T-cell (primary cell): ENCODE measurements at regions not wholly inside any gene's neighbourhood (a gene's known extent, or its start where the extent isn't known, plus 50 kb on each side); places are given as distances from the start of the nearest gene placed in this dataset.
"Not testable (repeated sequence)": the region's sequence is repeated elsewhere in the genome, so short reads cannot be mapped to it uniquely, and the experiment has no call there.

ENCODE experiments used
- ATAC-seq, 4 experiments: fragments of 200-7000 bp in 3 of 4; fragments of 150-1000 bp in 1 of 4; cut with Tn5 transposase; replicated peaks in 1 of 4; 1 replicate in 3 of 4; 2 replicates in 1 of 4; pipeline ENCODE4 v1.10.0; 2021; ENCODE audit warnings: moderate library complexity in 3 of 4, mild to moderate bottlenecking in 2 of 4, moderate number of reproducible peaks in 1 of 4
- CTCF ChIA-PET, 2 donors: fragments of 300-600 bp; sonication (Branson Sonifier 250); formaldehyde crosslinking; loops; one replicate each; lab custom pipeline; 2022; ENCODE audit warnings: antibody characterized with exemption in 2 of 2; lab: Charles Lee
- POLR2A ChIA-PET, 2 donors: fragments of 300-600 bp; sonication (Branson Sonifier 250); formaldehyde crosslinking; loops; one replicate each; lab custom pipeline; 2022; ENCODE audit warnings: antibody characterized with exemption in 2 of 2; lab: Charles Lee
- DNase-seq, 35 experiments: peaks; one replicate each; pipeline versions ENCODE4 v3.0.0 to v3.0.0-alpha.2; 2013 to 2023
- H3K27ac ChIP-seq: one replicate; pipeline ENCODE4 v1.5.1; 2013; ENCODE audit warnings: low read length
- H3K27me3 ChIP-seq, 2 experiments: replicated peaks in 1 of 2; 1 replicate in 1 of 2; 2 replicates in 1 of 2; pipeline versions ENCODE4 v1.6.1 to v1.7.0; 2013; ENCODE audit warnings: low read length in 1 of 2, mixed read lengths in 1 of 2; ENCODE audit not compliant: control insufficient read depth in 2 of 2, insufficient read depth in 2 of 2; ENCODE audit errors: extremely low read depth in 1 of 2
- H3K36me3 ChIP-seq, 2 donors: 1 replicate in 1 of 2; 2 replicates in 1 of 2; pipeline versions ENCODE4 v1.6.1 to v1.7.0; 2013; ENCODE audit warnings: low read length in 1 of 2; ENCODE audit not compliant: control insufficient read depth in 2 of 2, insufficient read depth in 1 of 2; ENCODE audit errors: extremely low read depth in 1 of 2
- H3K4me1 ChIP-seq, 2 experiments: 1 replicate in 1 of 2; 2 replicates in 1 of 2; pipeline versions ENCODE4 v1.6.1 to v1.7.0; 2013; ENCODE audit warnings: low read length in 2 of 2, mixed read lengths in 1 of 2; ENCODE audit not compliant: insufficient read depth in 2 of 2, control insufficient read depth in 1 of 2; ENCODE audit errors: extremely low read depth in 1 of 2
- H3K4me3 ChIP-seq, 2 donors: 1 replicate in 1 of 2; 2 replicates in 1 of 2; pipeline versions ENCODE4 v1.5.1 to v1.7.0; 2013; ENCODE audit warnings: mild to moderate bottlenecking in 2 of 2, low read length in 1 of 2, moderate library complexity in 1 of 2; ENCODE audit not compliant: control insufficient read depth in 1 of 2; ENCODE audit errors: extremely low read depth in 1 of 2
- H3K9me3 ChIP-seq: 2 replicates; pipeline ENCODE4 v1.7.0; 2013
- H3K27ac Mint-ChIP-seq, 2 donors: one replicate each; pipeline ENCODE4 v1.8.0; 2020 to 2021; ENCODE audit warnings: mild to moderate bottlenecking in 2 of 2, mixed read lengths in 2 of 2
- H3K27me3 Mint-ChIP-seq, 2 donors: one replicate each; pipeline ENCODE4 v1.8.0; 2021 to 2022; ENCODE audit warnings: mixed read lengths in 2 of 2
- H3K36me3 Mint-ChIP-seq: one replicate; pipeline ENCODE4 v1.8.0; 2021; ENCODE audit warnings: mixed read lengths
- H3K4me1 Mint-ChIP-seq, 3 donors: one replicate each; pipeline ENCODE4 v1.8.0; 2020 to 2022; ENCODE audit warnings: mixed read lengths in 3 of 3, mild to moderate bottlenecking in 1 of 3
- H3K4me3 Mint-ChIP-seq, 3 donors: one replicate each; pipeline ENCODE4 v1.8.0; 2020 to 2022; ENCODE audit warnings: mild to moderate bottlenecking in 3 of 3, mixed read lengths in 3 of 3, moderate library complexity in 3 of 3
- H3K9me3 Mint-ChIP-seq, 3 donors: one replicate each; pipeline ENCODE4 v1.8.0; 2020 to 2022; ENCODE audit warnings: mixed read lengths in 3 of 3
- WGBS: methylation state at CpG from one replicate; pipeline ENCODE4 v1.1.5; 2013; ENCODE audit warnings: missing lambda C conversion rate; ENCODE audit not compliant: insufficient coverage; 5-methylcytosine and 5-hydroxymethylcytosine counted together

DNA sequence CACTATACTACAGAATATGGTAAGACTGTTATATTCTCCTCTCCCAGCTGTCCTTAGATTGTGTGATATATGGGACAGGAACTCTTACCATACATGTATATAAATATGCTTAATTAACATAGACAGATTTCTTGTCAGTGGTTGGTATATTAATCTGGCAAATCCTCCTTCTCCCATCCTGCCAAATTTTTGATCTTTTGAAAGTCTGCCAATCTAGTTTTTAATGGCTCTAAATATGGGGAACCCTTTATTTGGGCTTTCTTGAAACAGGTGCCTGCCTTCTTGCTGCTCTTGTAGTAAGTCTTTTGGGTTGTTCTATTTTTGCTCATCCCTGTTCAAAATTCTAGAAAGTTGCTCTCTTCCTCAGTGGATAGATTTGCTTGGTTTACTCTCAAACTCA is 63.5 kb downstream of the SPATA31D1 start:
- no peaks in the 10 kb centered on the region for H3K4me1 Mint-ChIP-seq
- no peaks in the 10 kb centered on the region for H3K36me3 ChIP-seq
- ChIA-PET POLR2A (interaction anchor here in 1 of 2 donors (0.5 kb wide), 1 partner anchor 341 kb away, joined by 3 read pairs; no protein-coding TSS in a partner anchor), CTCF (no interaction called here)
- H3K27me3 ChIP-seq, result no peaks in the 10 kb centered on the region
- ATAC-seq (no peak), DNase-seq (no peak)
- H3K4me3 ChIP-seq, result no peak overlapping the region
- H3K27me3 Mint-ChIP-seq, result no peaks in the 10 kb centered on the region
- H3K9me3 ChIP-seq, result no peaks in the 10 kb centered on the region
- H3K4me1 ChIP-seq, result no peaks in the 10 kb centered on the region
- H3K4me3 Mint-ChIP-seq, result no peak overlapping the region
- no peak overlapping the region for H3K27ac ChIP-seq
- no peaks in the 10 kb centered on the region for H3K9me3 Mint-ChIP-seq
- H3K27ac Mint-ChIP-seq, result no peak overlapping the region
- no peaks in the 10 kb centered on the region for H3K36me3 Mint-ChIP-seq

DNA sequence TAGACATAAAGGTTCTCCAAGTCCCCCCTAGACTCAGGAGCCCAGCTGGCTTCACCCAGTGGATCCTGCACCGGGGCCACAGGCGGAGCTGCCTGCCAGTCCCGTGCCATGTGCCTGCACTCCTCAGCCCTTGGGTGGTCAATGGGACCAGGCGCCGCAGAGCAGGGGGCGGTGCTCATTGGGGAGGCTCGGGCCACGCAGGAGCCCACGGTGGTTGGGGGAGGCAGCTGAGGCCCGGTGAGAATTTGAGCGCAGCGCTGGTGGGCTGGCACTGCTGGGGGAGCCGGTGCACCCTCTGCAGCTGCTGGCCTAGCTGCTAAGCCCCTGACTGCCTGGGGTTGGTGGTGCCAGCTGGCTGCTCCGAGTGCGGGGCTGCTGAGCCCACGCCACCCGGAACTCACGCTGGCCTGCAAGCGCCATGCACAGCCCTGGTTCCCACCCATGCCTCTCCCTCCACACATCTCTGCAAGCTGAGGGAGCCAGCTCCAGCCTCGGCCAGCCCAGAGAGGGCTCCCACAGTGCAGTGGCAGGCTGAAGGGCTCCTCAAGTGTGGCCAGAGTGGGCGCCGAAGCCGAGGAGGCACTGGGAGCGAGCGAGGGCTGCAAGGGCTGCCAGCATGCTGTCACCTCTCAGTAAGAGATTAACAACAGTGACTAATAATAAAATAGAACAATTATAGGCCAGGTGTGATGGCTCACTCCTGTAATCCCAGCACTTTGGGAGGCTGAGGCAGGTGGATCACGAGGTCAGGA is 65.9 kb downstream of the SPATA31D1 start:
- WGBS, result 95% methylated on average over 17 of the region's 26 CpGs
- Mint-ChIP-seq H3K4me1 (no peaks in the 10 kb centered on the region), H3K36me3 (no peaks in the 10 kb centered on the region), H3K4me3 (no peak overlapping the region), H3K27ac (no peak overlapping the region), H3K9me3 (no peaks in the 10 kb centered on the region), H3K27me3 (no peaks in the 10 kb centered on the region)
- no peak for DNase-seq
- POLR2A ChIA-PET, result no interaction called here
- Histone ChIP-seq H3K36me3 (no peaks in the 10 kb centered on the region), H3K4me1 (no peaks in the 10 kb centered on the region), H3K4me3 (no peak overlapping the region), H3K27me3 (no peaks in the 10 kb centered on the region), H3K9me3 (no peaks in the 10 kb centered on the region), H3K27ac (no peak overlapping the region)
- no peak for ATAC-seq
- CTCF ChIA-PET, result interaction anchor here in 1 of 2 donors (0.8 kb wide), 1 partner anchor 13 kb away, joined by 3 read pairs; no protein-coding TSS in a partner anchor

DNA sequence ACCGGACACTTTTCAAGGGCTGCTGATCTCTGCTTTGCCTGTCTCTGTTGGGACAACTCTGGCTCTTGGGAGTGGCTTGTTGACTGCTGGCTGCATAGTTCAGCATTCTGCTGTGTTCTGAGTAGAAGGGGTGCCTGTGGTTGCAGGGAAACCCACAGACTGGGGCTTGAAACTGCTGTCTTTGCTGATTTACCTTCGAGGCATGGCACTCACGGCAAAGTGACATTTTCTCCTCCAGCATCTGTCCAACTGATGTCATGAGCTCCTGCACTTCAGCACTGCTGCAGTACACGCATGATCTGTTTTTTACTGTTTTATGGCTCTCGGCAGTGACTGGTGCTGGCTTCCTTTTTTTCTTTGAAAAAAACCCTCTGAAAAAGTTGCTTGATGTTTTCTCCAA is 69.2 kb downstream of the SPATA31D1 start:
- no peaks in the 10 kb centered on the region for H3K36me3 Mint-ChIP-seq
- H3K4me1 Mint-ChIP-seq, result no peaks in the 10 kb centered on the region
- no peaks in the 10 kb centered on the region for H3K36me3 ChIP-seq
- no peak overlapping the region for H3K4me3 ChIP-seq
- H3K4me1 ChIP-seq, result no peaks in the 10 kb centered on the region
- ChIA-PET POLR2A (no interaction called here), CTCF (no interaction called here)
- ATAC-seq (no peak), DNase-seq (no peak)
- H3K9me3 ChIP-seq, result no peaks in the 10 kb centered on the region
- whole genome bisulfite sequencing, result 10% methylated on average over 5 of the region's 5 CpGs
- no peaks in the 10 kb centered on the region for H3K27me3 Mint-ChIP-seq
- no peaks in the 10 kb centered on the region for H3K27me3 ChIP-seq
- H3K27ac Mint-ChIP-seq, result no peak overlapping the region
- no peaks in the 10 kb centered on the region for H3K9me3 Mint-ChIP-seq
- H3K27ac ChIP-seq, result no peak overlapping the region
- H3K4me3 Mint-ChIP-seq, result no peak overlapping the region

DNA sequence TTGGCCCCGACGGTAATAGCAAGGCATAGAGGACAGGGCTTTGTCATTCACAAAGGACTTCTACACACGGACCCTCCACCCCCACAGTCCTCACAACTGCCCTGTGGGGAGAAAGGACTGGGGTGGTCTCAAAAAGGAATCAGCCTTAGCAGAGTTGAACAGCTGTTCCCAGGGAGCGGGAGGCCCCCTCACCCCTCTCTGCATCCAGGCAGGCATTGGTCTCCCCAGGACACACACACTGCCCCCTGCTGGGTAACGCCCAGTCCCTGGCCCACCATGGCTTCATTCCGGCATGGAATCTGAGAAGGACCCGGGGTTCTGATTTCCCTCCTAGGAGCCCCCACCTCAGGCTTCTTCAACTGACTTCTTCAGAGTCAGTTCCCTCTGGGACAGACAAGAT is 73.2 kb downstream of the SPATA31D1 start:
- H3K4me3 Mint-ChIP-seq, H3K27ac Mint-ChIP-seq, H3K36me3 ChIP-seq, H3K4me1 Mint-ChIP-seq, H3K36me3 Mint-ChIP-seq, CTCF ChIA-PET, POLR2A ChIA-PET, H3K9me3 Mint-ChIP-seq, H3K27me3 ChIP-seq, H3K27ac ChIP-seq, DNase-seq, H3K9me3 ChIP-seq, H3K27me3 Mint-ChIP-seq, H3K4me3 ChIP-seq, H3K4me1 ChIP-seq, ATAC-seq: not testable (repeated sequence)
- 78% methylated on average over 4 of the region's 7 CpGs for WGBS

DNA sequence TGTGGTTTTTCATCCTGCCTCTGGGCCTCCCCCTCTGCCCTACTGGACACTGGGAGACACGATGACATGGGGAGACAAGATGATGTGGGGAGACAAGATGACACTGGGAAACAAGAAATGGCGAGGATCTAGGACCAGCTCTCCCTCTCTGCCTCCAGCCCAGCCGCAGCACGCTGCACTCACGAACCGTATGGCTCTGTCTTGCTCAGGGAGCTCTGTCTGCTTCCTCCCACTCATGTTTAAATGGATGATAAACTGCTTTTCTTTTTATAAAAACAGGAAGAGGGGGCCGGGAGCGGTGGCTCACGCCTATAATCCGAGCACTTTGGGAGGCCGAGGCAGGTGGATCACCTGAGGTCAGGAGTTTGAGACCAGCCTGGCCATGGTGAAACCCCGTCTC is 73.7 kb downstream of the SPATA31D1 start:
- no CpG with 5 or more reads among the region's 12 CpGs for WGBS
- no peak overlapping the region for H3K4me3 Mint-ChIP-seq
- DNase-seq (no peak), ATAC-seq (no peak)
- ChIA-PET POLR2A (no interaction called here), CTCF (no interaction called here)
- Histone ChIP-seq H3K36me3 (no peaks in the 10 kb centered on the region), H3K27ac (no peak overlapping the region), H3K4me3 (no peak overlapping the region), H3K4me1 (no peaks in the 10 kb centered on the region), H3K9me3 (no peaks in the 10 kb centered on the region), H3K27me3 (no peaks in the 10 kb centered on the region)
- H3K36me3 Mint-ChIP-seq, result no peaks in the 10 kb centered on the region
- H3K27ac Mint-ChIP-seq, result no peak overlapping the region
- no peaks in the 10 kb centered on the region for H3K27me3 Mint-ChIP-seq
- no peaks in the 10 kb centered on the region for H3K4me1 Mint-ChIP-seq
- H3K9me3 Mint-ChIP-seq, result no peaks in the 10 kb centered on the region

DNA sequence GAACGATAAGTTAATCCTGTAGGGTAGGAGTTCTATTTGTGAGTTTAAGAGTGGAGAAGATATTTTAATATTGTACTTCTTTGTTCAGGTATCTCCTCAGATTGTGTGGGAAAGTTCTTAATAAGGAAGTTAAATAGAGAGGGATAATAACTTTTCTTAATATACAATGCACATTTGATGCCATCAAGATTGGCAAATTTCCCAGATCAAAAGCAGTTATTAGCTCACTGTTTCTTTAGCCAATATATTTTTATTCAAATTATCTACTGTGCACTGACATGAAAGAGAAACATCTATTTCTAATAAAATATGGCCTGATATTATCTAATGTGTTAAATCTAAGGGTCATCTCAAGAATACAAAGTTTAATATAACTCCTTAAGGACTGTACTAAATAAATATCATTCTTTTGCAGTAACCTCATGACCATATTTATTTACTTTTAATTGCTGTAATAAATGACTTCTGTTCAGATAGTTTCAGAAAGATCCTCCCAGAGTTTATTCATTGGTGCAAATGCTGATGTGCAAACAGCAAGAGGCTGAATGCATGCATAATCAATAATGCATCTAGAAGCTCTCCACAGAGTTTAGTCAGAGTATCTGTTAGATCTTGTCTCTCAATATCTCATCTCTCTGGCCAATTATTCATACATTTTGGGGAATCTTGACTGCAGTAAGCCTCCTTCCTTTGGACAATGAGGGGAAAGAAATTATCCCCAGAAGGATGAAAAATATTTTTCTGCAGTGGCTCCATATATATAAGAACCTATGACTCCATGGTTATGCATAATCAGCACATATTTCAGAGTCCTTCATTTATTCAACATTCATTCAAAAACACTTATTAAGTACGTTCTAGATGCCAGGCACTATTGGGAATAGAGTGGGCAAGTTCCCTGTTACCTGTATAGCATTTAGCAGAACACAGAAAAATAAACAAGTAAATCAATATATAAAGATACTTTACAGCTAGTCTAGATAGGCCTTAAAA is 85.3 kb downstream of the SPATA31D1 start:
- no peaks in the 10 kb centered on the region for H3K27me3 ChIP-seq
- peaks cover 0 to 7% (median 5%) of the 10 kb centered on the region in 3 donors for H3K9me3 Mint-ChIP-seq
- DNase-seq (no peak), ATAC-seq (no peak)
- no peaks in the 10 kb centered on the region for H3K4me1 Mint-ChIP-seq
- ChIA-PET POLR2A (no interaction called here), CTCF (no interaction called here)
- H3K4me3 ChIP-seq, result no peak overlapping the region
- H3K9me3 ChIP-seq, result no peaks in the 10 kb centered on the region
- H3K4me1 ChIP-seq, result no peaks in the 10 kb centered on the region
- WGBS, result 40% methylated on average over 1 of the region's 2 CpGs
- H3K27ac ChIP-seq, result no peak overlapping the region
- no peaks in the 10 kb centered on the region for H3K27me3 Mint-ChIP-seq
- H3K36me3 ChIP-seq, result no peaks in the 10 kb centered on the region
- H3K36me3 Mint-ChIP-seq, result no peaks in the 10 kb centered on the region
- H3K4me3 Mint-ChIP-seq, result no peak overlapping the region
- no peak overlapping the region for H3K27ac Mint-ChIP-seq
